Type B pancreatic cell (in vitro differentiated cells): ENCODE measurements at regions not wholly inside any gene's neighbourhood (a gene's known extent, or its start where the extent isn't known, plus 50 kb on each side); places are given as distances from the start of the nearest gene placed in this dataset.
"Not testable (repeated sequence)": the region's sequence is repeated elsewhere in the genome, so short reads cannot be mapped to it uniquely, and the experiment has no call there.

Experiments used
- DNase-seq: peaks from one replicate; pipeline ENCODE4 v3.0.0; 2021; ENCODE audit warnings: mixed read lengths; ENCODE audit not compliant: unreplicated experiment; ENCODE audit errors: extremely low spot score
- H3K27ac Mint-ChIP-seq: 2 replicates; pipeline ENCODE4 v1.8.0; 2021; ENCODE audit warnings: mild to moderate bottlenecking, mixed read lengths
- H3K27me3 Mint-ChIP-seq: 2 replicates; pipeline ENCODE4 v1.8.0; 2021; ENCODE audit warnings: mixed read lengths
- H3K36me3 Mint-ChIP-seq: 2 replicates; pipeline ENCODE4 v1.8.0; 2021; ENCODE audit warnings: mixed read lengths
- H3K4me1 Mint-ChIP-seq: one replicate; pipeline ENCODE4 v1.8.0; 2021; ENCODE audit warnings: mixed read lengths; ENCODE audit not compliant: unreplicated experiment
- H3K4me3 Mint-ChIP-seq: 2 replicates; pipeline ENCODE4 v1.8.0; 2021; ENCODE audit warnings: mild to moderate bottlenecking, mixed read lengths
- H3K9me3 Mint-ChIP-seq: 2 replicates; pipeline ENCODE4 v1.8.0; 2021; ENCODE audit warnings: mixed read lengths
- CTCF ChIP-seq: fragments of 200-600 bp; sonication (generic); conservative IDR thresholded peaks from 2 replicates; pipeline ENCODE4 v1.5.0; 2021; ENCODE audit warnings: antibody characterized with exemption, mild to moderate bottlenecking

GRCh38 chr16:26593700-26594099 is 473.0 kb upstream of the C16orf82 start:
- Mint-ChIP-seq H3K9me3 (no peaks in the 10 kb centered on the region), H3K27ac (no peak overlapping the region)
- DNase-seq: no peak

GRCh38 chr16:26594666-26595065 is 472.1 kb upstream of the C16orf82 start:
- no peak overlapping the region for H3K27ac Mint-ChIP-seq
- peaks cover 4% of the 10 kb centered on the region for H3K4me1 Mint-ChIP-seq
- peaks cover 21% of the 10 kb centered on the region for H3K27me3 Mint-ChIP-seq
- H3K9me3 Mint-ChIP-seq: no peaks in the 10 kb centered on the region
- H3K4me3 Mint-ChIP-seq: no peak overlapping the region
- TF ChIP-seq CTCF: no peak
- H3K36me3 Mint-ChIP-seq: no peaks in the 10 kb centered on the region
- no peak for DNase-seq

More at GRCh38 chr16:26593700-26594099, 473.0 kb upstream of the C16orf82 start:
- Mint-ChIP-seq H3K27me3 (peaks cover 18% of the 10 kb centered on the region), H3K4me3 (no peak overlapping the region), H3K36me3 (no peaks in the 10 kb centered on the region), H3K4me1 (no peaks in the 10 kb centered on the region)
- no peak for TF ChIP-seq CTCF

- H3K27me3 Mint-ChIP-seq: peaks cover 23% of the 10 kb centered on the region
Observed at GRCh38 chr16:26595199-26595598, 471.5 kb upstream of the C16orf82 start.

GRCh38 chr16:26596033-26596432 is 470.7 kb upstream of the C16orf82 start:
- not testable (repeated sequence) for DNase-seq, H3K27ac Mint-ChIP-seq, H3K9me3 Mint-ChIP-seq, H3K4me3 Mint-ChIP-seq, H3K4me1 Mint-ChIP-seq, H3K36me3 Mint-ChIP-seq
- peaks cover 23% of the 10 kb centered on the region for H3K27me3 Mint-ChIP-seq

More at GRCh38 chr16:26595199-26595598, 471.5 kb upstream of the C16orf82 start:
- H3K4me1 Mint-ChIP-seq: peaks cover 4% of the 10 kb centered on the region
- H3K36me3 Mint-ChIP-seq: no peaks in the 10 kb centered on the region
- DNase-seq: no peak
- H3K4me3 Mint-ChIP-seq: no peak overlapping the region
- TF ChIP-seq CTCF: no peak
- H3K9me3 Mint-ChIP-seq: no peaks in the 10 kb centered on the region
- no peak overlapping the region for H3K27ac Mint-ChIP-seq

- Mint-ChIP-seq H3K27me3 (peaks cover 23% of the 10 kb centered on the region), H3K27ac (no peak overlapping the region), H3K36me3 (no peaks in the 10 kb centered on the region), H3K4me3 (no peak overlapping the region), H3K9me3 (no peaks in the 10 kb centered on the region), H3K4me1 (peaks cover 4% of the 10 kb centered on the region)
- no peak for DNase-seq
- TF ChIP-seq CTCF: no peak
Observed at GRCh38 chr16:26598061-26598460, 468.7 kb upstream of the C16orf82 start.

GRCh38 chr16:26598998-26599784 is 467.5 kb upstream of the C16orf82 start:
- H3K4me3 Mint-ChIP-seq: no peak overlapping the region
- peaks cover 4% of the 10 kb centered on the region for H3K4me1 Mint-ChIP-seq
- peaks cover 14% of the 10 kb centered on the region for H3K27me3 Mint-ChIP-seq
- H3K27ac Mint-ChIP-seq: no peak overlapping the region
- H3K36me3 Mint-ChIP-seq: no peaks in the 10 kb centered on the region
- no peak for DNase-seq
- H3K9me3 Mint-ChIP-seq: no peaks in the 10 kb centered on the region
- no peak for TF ChIP-seq CTCF
